H1 (cell line): ENCODE measurements at regions not wholly inside any gene's neighbourhood (a gene's known extent, or its start where the extent isn't known, plus 50 kb on each side); places are given as distances from the start of the nearest gene placed in this dataset.

Experiments
- BCL11A ChIP-seq, 2 experiments: IDR thresholded peaks; one replicate each; pipeline ENCODE4 v1.6.1; 2011; ENCODE audit warnings: low read depth in 2 of 2, low read length in 2 of 2, mild to moderate bottlenecking in 2 of 2
- CBX8 ChIP-seq: fragments of 300-800, 300-1000 bp; sonication (generic); IDR thresholded peaks from 2 replicates; pipeline ENCODE4 v1.7.1; 2016; ENCODE audit warnings: low read depth, low read length, borderline replicate concordance
- CHD1 ChIP-seq: IDR thresholded peaks from 2 replicates; pipeline ENCODE4 v1.6.1; 2012; ENCODE audit warnings: low read depth, low read length, improper control_type of control experiment
- CHD2 ChIP-seq: IDR thresholded peaks from 2 replicates; pipeline ENCODE4 v1.6.1; 2012; ENCODE audit warnings: low read length, improper control_type of control experiment
- CHD7 ChIP-seq: fragments of 300-600 bp; sonication (generic); IDR thresholded peaks from 2 replicates; pipeline ENCODE4 v1.7.1; 2012; ENCODE audit warnings: low read length, moderate library complexity, mild to moderate bottlenecking, inconsistent platforms; ENCODE audit not compliant: insufficient replicate concordance
- EP300 ChIP-seq, 2 experiments: IDR thresholded peaks; 1 replicate in 1 of 2; 2 replicates in 1 of 2; pipeline ENCODE4 v1.6.1; 2011 to 2012; ENCODE audit warnings: low read depth in 2 of 2, low read length in 2 of 2, mild to moderate bottlenecking in 2 of 2, borderline replicate concordance in 1 of 2, inconsistent platforms in 1 of 2, moderate library complexity in 1 of 2
- POLR2A ChIP-seq, 2 experiments: IDR thresholded peaks; 1 replicate in 1 of 2; 2 replicates in 1 of 2; pipeline ENCODE4 v1.6.1; 2011; ENCODE audit warnings: low read depth in 2 of 2, low read length in 2 of 2, mild to moderate bottlenecking in 2 of 2; ENCODE audit errors: control extremely low read depth in 1 of 2
- POLR2AphosphoS5 ChIP-seq: IDR thresholded peaks from 2 replicates; pipeline ENCODE4 v1.6.1; 2011; ENCODE audit warnings: low read depth, low read length
- RXRA ChIP-seq: IDR thresholded peaks from 2 replicates; pipeline ENCODE4 v1.6.1; 2011; ENCODE audit warnings: low read depth, mild to moderate bottlenecking, low read length, moderate library complexity; ENCODE audit not compliant: insufficient read depth
- SIRT6 ChIP-seq: IDR thresholded peaks from one replicate; pipeline ENCODE4 v1.7.1; 2012; ENCODE audit warnings: low read length, inconsistent platforms
- SIX5 ChIP-seq: IDR thresholded peaks from 2 replicates; pipeline ENCODE4 v1.6.1; 2011; ENCODE audit warnings: mild to moderate bottlenecking, low read depth, low read length
- TCF12 ChIP-seq: IDR thresholded peaks from 2 replicates; pipeline ENCODE4 v1.6.1; 2011; ENCODE audit warnings: low read depth, mild to moderate bottlenecking, low read length
- TEAD4 ChIP-seq: IDR thresholded peaks from 2 replicates; pipeline ENCODE4 v1.6.1; 2012; ENCODE audit warnings: low read depth, low read length, inconsistent platforms, mixed read lengths
- YY1 ChIP-seq: IDR thresholded peaks from 2 replicates; pipeline ENCODE4 v1.6.1; 2011; ENCODE audit warnings: low read depth, mild to moderate bottlenecking, low read length

- TF ChIP-seq CHD7, result no peak
- no peak for TF ChIP-seq CHD2
- no peak for TF ChIP-seq SIX5
- TF ChIP-seq RXRA, result no peak
- TF ChIP-seq CHD1, result no peak
- TF ChIP-seq YY1, result no peak
- TF ChIP-seq TEAD4, result no peak
- TF ChIP-seq BCL11A (IDR thresholded peaks at IDR 0.05; ENCODE audit: low read depth in 2 of 2, low read length in 2 of 2), result no peak
- TF ChIP-seq EP300 (IDR thresholded peaks at IDR 0.05; ENCODE audit: borderline replicate concordance in 1 of 2, low read depth in 2 of 2, low read length in 2 of 2), result no peak
- no peak for TF ChIP-seq POLR2AphosphoS5
- no peak for TF ChIP-seq TCF12
- TF ChIP-seq SIRT6, result no peak
- TF ChIP-seq POLR2A (IDR thresholded peaks at IDR 0.05; ENCODE audit: control extremely low read depth in 1 of 2, low read depth in 2 of 2, low read length in 2 of 2), result no peak
- TF ChIP-seq CBX8, result no peak
These were observed 91.4 kb downstream of the CD83 start (continued) for GRCh38 chr6:14209000-14209399.
